NCI-H1092 treated with DMSO at 0.1 percent for 48 hours (cell line): ENCODE measurements at regions not wholly inside any gene's neighbourhood (a gene's known extent, or its start where the extent isn't known, plus 50 kb on each side); places are given as distances from the start of the nearest gene placed in this dataset.
"Not testable (repeated sequence)": the region's sequence is repeated elsewhere in the genome, so short reads cannot be mapped to it uniquely, and the experiment has no call there.

Source experiments
- DNase-seq: peaks from one replicate; lab custom pipeline; 2025; lab: John Stamatoyannopoulos, UW

- no peak for DNase-seq
Measured at GRCh38 chr6:133756078-133756695, 132.7 kb upstream of the TCF21 start.

GRCh38 chr6:133757335-133757734, 131.6 kb upstream of the TCF21 start:
- no peak for DNase-seq

GRCh38 chr6:133758815-133759335, 130.0 kb upstream of the TCF21 start:
- DNase-seq, result no peak

- DNase-seq, result no peak
Measured at GRCh38 chr6:133759524-133759923, 129.4 kb upstream of the TCF21 start.

- no peak for DNase-seq
Measured at GRCh38 chr6:133761706-133762105, 127.2 kb upstream of the TCF21 start.

GRCh38 chr6:133764008-133764753, 124.7 kb upstream of the TCF21 start:
- DNase-seq, result no peak

GRCh38 chr6:133764754-133765208, 124.1 kb upstream of the TCF21 start:
- no peak for DNase-seq

- no peak for DNase-seq
Measured at GRCh38 chr6:133767357-133767970, 121.4 kb upstream of the TCF21 start.

GRCh38 chr6:133768656-133769295, 120.1 kb upstream of the TCF21 start:
- DNase-seq, result no peak

- no peak for DNase-seq
Measured at GRCh38 chr6:133769463-133769862, 119.5 kb upstream of the TCF21 start.

GRCh38 chr6:133772567-133772966, 116.3 kb upstream of the TCF21 start:
- DNase-seq, result no peak

- DNase-seq, result no peak
Measured at GRCh38 chr6:133773776-133774175, 115.1 kb upstream of the TCF21 start.

GRCh38 chr6:133774356-133774755, 114.6 kb upstream of the TCF21 start:
- DNase-seq, result no peak

- no peak for DNase-seq
Measured at GRCh38 chr6:133778414-133779130, 110.3 kb upstream of the TCF21 start.

- no peak for DNase-seq
Measured at GRCh38 chr6:133779916-133780695, 108.8 kb upstream of the TCF21 start.

GRCh38 chr6:133786016-133786415, 102.9 kb upstream of the TCF21 start:
- DNase-seq, result no peak

GRCh38 chr6:133787122-133787521, 101.8 kb upstream of the TCF21 start:
- DNase-seq, result no peak

GRCh38 chr6:133787859-133788505, 100.9 kb upstream of the TCF21 start:
- DNase-seq, result no peak

- DNase-seq, result no peak
Measured at GRCh38 chr6:133788556-133788955, 100.4 kb upstream of the TCF21 start.

- DNase-seq, result not testable (repeated sequence)
Measured at GRCh38 chr6:133789449-133789848, 99.5 kb upstream of the TCF21 start.
